ENCODE measurements at regions not wholly inside any gene's neighbourhood (a gene's known extent, or its start where the extent isn't known, plus 50 kb on each side); places are given as distances from the start of the nearest gene placed in this dataset.
"Not testable (repeated sequence)": the region's sequence is repeated elsewhere in the genome, so short reads cannot be mapped to it uniquely, and the experiment has no call there.

GRCh38 chr12:61250303-61250702, 1009.9 kb upstream of the USP15 start:
- no peaks in the 10 kb centered on the region for H3K36me3 ChIP-seq (ENCODE audit: control insufficient read depth in 1 of 2, insufficient read depth in 2 of 2, low read length in 2 of 2)
- no peaks in the 10 kb centered on the region for H3K79me2 ChIP-seq (ENCODE audit: control insufficient read depth, insufficient read depth, low read length, poor library complexity)
- no peak overlapping the region for H3K14ac ChIP-seq (ENCODE audit: low read length)
- H2BK12ac ChIP-seq (ENCODE audit: low read length), result no peak overlapping the region
- H3K18ac ChIP-seq (ENCODE audit: low read length), result no peak overlapping the region
- H3K4me3 ChIP-seq (ENCODE audit: low read depth, low read length), result no peak overlapping the region
- no peak overlapping the region for H2BK5ac ChIP-seq (ENCODE audit: low read depth, low read length, poor library complexity)
- no peak overlapping the region for H3K23ac ChIP-seq (ENCODE audit: low read length)
- H3K4me2 ChIP-seq (ENCODE audit: low read length), result no peak overlapping the region
- no CpG with 5 or more reads among the region's 2 CpGs for whole genome bisulfite sequencing (ENCODE audit: extremely low coverage, insufficient coverage, insufficient read length)
- H3K9me3 ChIP-seq (ENCODE audit: insufficient read depth, low read depth, low read length), result no peaks in the 10 kb centered on the region
- H4K8ac ChIP-seq (ENCODE audit: low read depth, low read length), result no peak overlapping the region
- H3K27ac ChIP-seq (ENCODE audit: low read depth, low read length), result no peak overlapping the region
- H4K91ac ChIP-seq (ENCODE audit: low read depth, low read length), result no peak overlapping the region
- no peaks in the 10 kb centered on the region for H3K79me1 ChIP-seq (ENCODE audit: low read length)
- no peak overlapping the region for H4K12ac ChIP-seq (ENCODE audit: low read depth, low read length)
- H2AFZ ChIP-seq (ENCODE audit: insufficient read depth, low read length, poor library complexity), result no peak overlapping the region
- no peak for DNase-seq
- no peaks in the 10 kb centered on the region for H3K27me3 ChIP-seq (ENCODE audit: insufficient read depth, low read length)
- no peak overlapping the region for H2AK5ac ChIP-seq (ENCODE audit: low read length)
- no peaks in the 10 kb centered on the region for H3K4me1 ChIP-seq (ENCODE audit: control insufficient read depth in 1 of 2, insufficient read depth in 2 of 2, low read length in 2 of 2)
- no peak overlapping the region for H2BK120ac ChIP-seq (ENCODE audit: insufficient read depth, low read length, poor library complexity)
- H3K9ac ChIP-seq (ENCODE audit: low read length), result no peak overlapping the region
- no peak overlapping the region for H3K4ac ChIP-seq (ENCODE audit: low read depth, low read length)

- Histone ChIP-seq H3K79me1 (ENCODE audit: low read length) (no peaks in the 10 kb centered on the region), H3K14ac (ENCODE audit: low read length) (no peak overlapping the region), H4K91ac (ENCODE audit: low read depth, low read length) (no peak overlapping the region), H4K12ac (ENCODE audit: low read depth, low read length) (no peak overlapping the region), H2AFZ (ENCODE audit: insufficient read depth, low read length, poor library complexity) (no peak overlapping the region), H3K27me3 (ENCODE audit: insufficient read depth, low read length) (no peaks in the 10 kb centered on the region), H3K4ac (ENCODE audit: low read depth, low read length) (no peak overlapping the region), H3K27ac (ENCODE audit: low read depth, low read length) (no peak overlapping the region), H3K4me1 (ENCODE audit: control insufficient read depth in 1 of 2, insufficient read depth in 2 of 2, low read length in 2 of 2) (no peaks in the 10 kb centered on the region), H3K23ac (ENCODE audit: low read length) (no peak overlapping the region), H2BK120ac (ENCODE audit: insufficient read depth, low read length, poor library complexity) (no peak overlapping the region), H3K9ac (ENCODE audit: low read length) (no peak overlapping the region), H3K36me3 (ENCODE audit: control insufficient read depth in 1 of 2, insufficient read depth in 2 of 2, low read length in 2 of 2) (no peaks in the 10 kb centered on the region), H3K4me3 (ENCODE audit: low read depth, low read length) (no peak overlapping the region), H3K79me2 (ENCODE audit: control insufficient read depth, insufficient read depth, low read length, poor library complexity) (no peaks in the 10 kb centered on the region), H3K9me3 (ENCODE audit: insufficient read depth, low read depth, low read length) (no peaks in the 10 kb centered on the region), H2AK5ac (ENCODE audit: low read length) (no peak overlapping the region), H3K18ac (ENCODE audit: low read length) (no peak overlapping the region), H4K8ac (ENCODE audit: low read depth, low read length) (no peak overlapping the region), H2BK12ac (ENCODE audit: low read length) (no peak overlapping the region), H3K4me2 (ENCODE audit: low read length) (no peak overlapping the region), H2BK5ac (ENCODE audit: low read depth, low read length, poor library complexity) (no peak overlapping the region)
- no peak for DNase-seq
- WGBS (ENCODE audit: extremely low coverage, insufficient coverage, insufficient read length), result no CpG with 5 or more reads among the region's 3 CpGs
These were observed 1009.1 kb upstream of the USP15 start for GRCh38 chr12:61251076-61251475.

GRCh38 chr12:61254225-61254624, 1006.0 kb upstream of the USP15 start:
- H3K36me3 ChIP-seq (ENCODE audit: control insufficient read depth in 1 of 2, insufficient read depth in 2 of 2, low read length in 2 of 2), result no peaks in the 10 kb centered on the region
- no peak overlapping the region for H3K27ac ChIP-seq (ENCODE audit: low read depth, low read length)
- H4K12ac ChIP-seq (ENCODE audit: low read depth, low read length), result no peak overlapping the region
- H3K9ac ChIP-seq (ENCODE audit: low read length), result no peak overlapping the region
- H4K91ac ChIP-seq (ENCODE audit: low read depth, low read length), result no peak overlapping the region
- H3K4ac ChIP-seq (ENCODE audit: low read depth, low read length), result no peak overlapping the region
- no peak overlapping the region for H2AK5ac ChIP-seq (ENCODE audit: low read length)
- no peak overlapping the region for H3K4me3 ChIP-seq (ENCODE audit: low read depth, low read length)
- H2BK12ac ChIP-seq (ENCODE audit: low read length), result no peak overlapping the region
- H3K4me2 ChIP-seq (ENCODE audit: low read length), result no peak overlapping the region
- no peak for DNase-seq
- no peak overlapping the region for H3K23ac ChIP-seq (ENCODE audit: low read length)
- H3K14ac ChIP-seq (ENCODE audit: low read length), result no peak overlapping the region
- no peaks in the 10 kb centered on the region for H3K79me1 ChIP-seq (ENCODE audit: low read length)
- no peak overlapping the region for H4K8ac ChIP-seq (ENCODE audit: low read depth, low read length)
- no peaks in the 10 kb centered on the region for H3K79me2 ChIP-seq (ENCODE audit: control insufficient read depth, insufficient read depth, low read length, poor library complexity)
- no peak overlapping the region for H2BK5ac ChIP-seq (ENCODE audit: low read depth, low read length, poor library complexity)
- H3K18ac ChIP-seq (ENCODE audit: low read length), result no peak overlapping the region
- no peaks in the 10 kb centered on the region for H3K4me1 ChIP-seq (ENCODE audit: control insufficient read depth in 1 of 2, insufficient read depth in 2 of 2, low read length in 2 of 2)
- no peaks in the 10 kb centered on the region for H3K9me3 ChIP-seq (ENCODE audit: insufficient read depth, low read depth, low read length)
- H3K27me3 ChIP-seq (ENCODE audit: insufficient read depth, low read length), result no peaks in the 10 kb centered on the region
- no peak overlapping the region for H2AFZ ChIP-seq (ENCODE audit: insufficient read depth, low read length, poor library complexity)
- WGBS (ENCODE audit: extremely low coverage, insufficient coverage, insufficient read length), result no CpG with 5 or more reads among the region's 3 CpGs
- H2BK120ac ChIP-seq (ENCODE audit: insufficient read depth, low read length, poor library complexity), result no peak overlapping the region

GRCh38 chr12:61264294-61264693, 995.9 kb upstream of the USP15 start:
- H3K27me3 ChIP-seq (ENCODE audit: insufficient read depth, low read length); H3K4me3 ChIP-seq (ENCODE audit: low read depth, low read length); H2BK120ac ChIP-seq (ENCODE audit: insufficient read depth, low read length, poor library complexity); H4K12ac ChIP-seq (ENCODE audit: low read depth, low read length); H4K91ac ChIP-seq (ENCODE audit: low read depth, low read length); H3K4ac ChIP-seq (ENCODE audit: low read depth, low read length); H3K27ac ChIP-seq (ENCODE audit: low read depth, low read length); H2AK5ac ChIP-seq (ENCODE audit: low read length); H4K8ac ChIP-seq (ENCODE audit: low read depth, low read length); H3K79me1 ChIP-seq (ENCODE audit: low read length); H3K18ac ChIP-seq (ENCODE audit: low read length); H2BK5ac ChIP-seq (ENCODE audit: low read depth, low read length, poor library complexity); H3K14ac ChIP-seq (ENCODE audit: low read length); H3K36me3 ChIP-seq (ENCODE audit: control insufficient read depth in 1 of 2, insufficient read depth in 2 of 2, low read length in 2 of 2); H3K79me2 ChIP-seq (ENCODE audit: control insufficient read depth, insufficient read depth, low read length, poor library complexity); H3K9ac ChIP-seq (ENCODE audit: low read length); DNase-seq; H3K9me3 ChIP-seq (ENCODE audit: insufficient read depth, low read depth, low read length); H3K23ac ChIP-seq (ENCODE audit: low read length); H2AFZ ChIP-seq (ENCODE audit: insufficient read depth, low read length, poor library complexity); H2BK12ac ChIP-seq (ENCODE audit: low read length); H3K4me1 ChIP-seq (ENCODE audit: control insufficient read depth in 1 of 2, insufficient read depth in 2 of 2, low read length in 2 of 2); H3K4me2 ChIP-seq (ENCODE audit: low read length): not testable (repeated sequence)

GRCh38 chr12:61267474-61267873, 992.7 kb upstream of the USP15 start:
- Histone ChIP-seq H3K36me3 (ENCODE audit: control insufficient read depth in 1 of 2, insufficient read depth in 2 of 2, low read length in 2 of 2) (no peaks in the 10 kb centered on the region), H3K14ac (ENCODE audit: low read length) (no peak overlapping the region), H3K23ac (ENCODE audit: low read length) (no peak overlapping the region)

More at GRCh38 chr12:61267474-61267873, 992.7 kb upstream of the USP15 start:
- no peak overlapping the region for H3K4ac ChIP-seq (ENCODE audit: low read depth, low read length)
- H3K9me3 ChIP-seq (ENCODE audit: insufficient read depth, low read depth, low read length), result peaks cover 5% of the 10 kb centered on the region
- H3K27me3 ChIP-seq (ENCODE audit: insufficient read depth, low read length), result no peaks in the 10 kb centered on the region
- H3K18ac ChIP-seq (ENCODE audit: low read length), result no peak overlapping the region
- no peak for DNase-seq
- no peaks in the 10 kb centered on the region for H3K79me1 ChIP-seq (ENCODE audit: low read length)
- H3K4me3 ChIP-seq (ENCODE audit: low read depth, low read length), result no peak overlapping the region
- H3K27ac ChIP-seq (ENCODE audit: low read depth, low read length), result no peak overlapping the region
- no peaks in the 10 kb centered on the region for H3K4me1 ChIP-seq (ENCODE audit: control insufficient read depth in 1 of 2, insufficient read depth in 2 of 2, low read length in 2 of 2)
- H4K8ac ChIP-seq (ENCODE audit: low read depth, low read length), result no peak overlapping the region
- no peak overlapping the region for H3K9ac ChIP-seq (ENCODE audit: low read length)
- WGBS (ENCODE audit: extremely low coverage, insufficient coverage, insufficient read length), result no CpG with 5 or more reads among the region's 1 CpG
- H2BK120ac ChIP-seq (ENCODE audit: insufficient read depth, low read length, poor library complexity), result no peak overlapping the region
- no peak overlapping the region for H2BK5ac ChIP-seq (ENCODE audit: low read depth, low read length, poor library complexity)
- no peak overlapping the region for H2BK12ac ChIP-seq (ENCODE audit: low read length)
- H4K91ac ChIP-seq (ENCODE audit: low read depth, low read length), result no peak overlapping the region
- no peaks in the 10 kb centered on the region for H3K79me2 ChIP-seq (ENCODE audit: control insufficient read depth, insufficient read depth, low read length, poor library complexity)
- no peak overlapping the region for H2AK5ac ChIP-seq (ENCODE audit: low read length)
- H4K12ac ChIP-seq (ENCODE audit: low read depth, low read length), result no peak overlapping the region
- H3K4me2 ChIP-seq (ENCODE audit: low read length), result no peak overlapping the region
- no peak overlapping the region for H2AFZ ChIP-seq (ENCODE audit: insufficient read depth, low read length, poor library complexity)

Data from trophoblast cell (in vitro differentiated cells and primary cell).